Ammon's horn (tissue), 1 donor: ENCODE measurements at regions not wholly inside any gene's neighbourhood (a gene's known extent, or its start where the extent isn't known, plus 50 kb on each side); places are given as distances from the start of the nearest gene placed in this dataset.
A peak's percentile ranks its signal among the peaks of the same experiment; 100 is the strongest.

Experiments
- DNase-seq: peaks from one replicate; pipeline ENCODE4 v3.0.0-alpha.2; 2016; ENCODE audit warnings: low spot score

GRCh38 chr15:87631093-87631492 lies 625.4 kb downstream of the NTRK3 start:
- DNase-seq: no peak

GRCh38 chr15:87628311-87628710 lies 628.2 kb downstream of the NTRK3 start:
- no peak for DNase-seq

GRCh38 chr15:87626860-87627259 lies 629.7 kb downstream of the NTRK3 start:
- peak; percentile 16 for DNase-seq

- DNase-seq: no peak
Measured at GRCh38 chr15:87623832-87624231, 632.7 kb downstream of the NTRK3 start.

GRCh38 chr15:87620393-87620792 lies 636.1 kb downstream of the NTRK3 start:
- DNase-seq: no peak

- peak; percentile 21 for DNase-seq
Measured at GRCh38 chr15:87619161-87619960, 637.2 kb downstream of the NTRK3 start.

GRCh38 chr15:87618203-87618725 lies 638.3 kb downstream of the NTRK3 start:
- DNase-seq: no peak

GRCh38 chr15:87614704-87615103 lies 641.8 kb downstream of the NTRK3 start:
- no peak for DNase-seq

- no peak for DNase-seq
Measured at GRCh38 chr15:87610366-87610765, 646.2 kb downstream of the NTRK3 start.

- no peak for DNase-seq
Measured at GRCh38 chr15:87609894-87610293, 646.6 kb downstream of the NTRK3 start.

GRCh38 chr15:87609474-87609873 lies 647.1 kb downstream of the NTRK3 start:
- DNase-seq: no peak

- DNase-seq: no peak
Measured at GRCh38 chr15:87608238-87609028, 648.1 kb downstream of the NTRK3 start.

GRCh38 chr15:87606971-87607370 lies 649.6 kb downstream of the NTRK3 start:
- DNase-seq: no peak

- DNase-seq: peak; percentile 38
Measured at GRCh38 chr15:87604857-87605446, 651.6 kb downstream of the NTRK3 start.

- no peak for DNase-seq
Measured at GRCh38 chr15:87602371-87602770, 654.2 kb downstream of the NTRK3 start.

- DNase-seq: no peak
Measured at GRCh38 chr15:87599616-87600015, 656.9 kb downstream of the NTRK3 start.

- no peak for DNase-seq
Measured at GRCh38 chr15:87597346-87598052, 659.0 kb downstream of the NTRK3 start.

GRCh38 chr15:87591582-87591981 lies 665.0 kb downstream of the NTRK3 start:
- DNase-seq: no peak

- DNase-seq: no peak
Measured at GRCh38 chr15:87591042-87591441, 665.5 kb downstream of the NTRK3 start.

GRCh38 chr15:87589134-87589533 lies 667.4 kb downstream of the NTRK3 start:
- DNase-seq: no peak

- DNase-seq: no peak
Measured at GRCh38 chr15:87582169-87582568, 674.4 kb downstream of the NTRK3 start.

- DNase-seq: no peak
Measured at GRCh38 chr15:87579537-87579936, 677.0 kb downstream of the NTRK3 start.
